HEK293 (cell line): ENCODE measurements at regions not wholly inside any gene's neighbourhood (a gene's known extent, or its start where the extent isn't known, plus 50 kb on each side); places are given as distances from the start of the nearest gene placed in this dataset.

Experiments used
- CTCF ChIP-seq: fragments of 450-650 bp; formaldehyde crosslinking; IDR thresholded peaks from 2 replicates; pipeline ENCODE4 v1.5.1; 2016; ENCODE audit warnings: missing biosample characterization, missing genetic modification characterization
- HOXA7 ChIP-seq: sonication (generic); formaldehyde crosslinking; IDR thresholded peaks from 2 replicates; pipeline ENCODE4 v1.8.1; 2022; ENCODE audit warnings: missing genetic modification reagents, borderline replicate concordance
- KLF8 ChIP-seq: fragments of 450-650 bp; formaldehyde crosslinking; IDR thresholded peaks from 2 replicates; pipeline ENCODE4 v1.5.1; 2016; ENCODE audit warnings: missing biosample characterization, missing genetic modification characterization
- KLF9 ChIP-seq: fragments of 450-650 bp; formaldehyde crosslinking; IDR thresholded peaks from 2 replicates; pipeline ENCODE4 v1.5.1; 2016; ENCODE audit warnings: missing biosample characterization, missing genetic modification characterization, low read depth
- PBX3 ChIP-seq: sonication (generic); formaldehyde crosslinking; IDR thresholded peaks from 2 replicates; pipeline ENCODE4 v1.8.1; 2022; ENCODE audit warnings: mild to moderate bottlenecking, moderate library complexity, missing genetic modification reagents
- REST ChIP-seq: fragments of 450-650 bp; formaldehyde crosslinking; IDR thresholded peaks from 2 replicates; pipeline ENCODE4 v1.5.1; 2016; ENCODE audit warnings: missing biosample characterization, missing genetic modification characterization
- YY1 ChIP-seq: fragments of 450-650 bp; formaldehyde crosslinking; IDR thresholded peaks from 2 replicates; pipeline ENCODE4 v1.5.1; 2018; ENCODE audit warnings: missing biosample characterization, missing genetic modification characterization
- ZBTB49 ChIP-seq: fragments of 450-650 bp; formaldehyde crosslinking; IDR thresholded peaks from 2 replicates; pipeline ENCODE4 v1.5.1; 2016; ENCODE audit warnings: missing biosample characterization, missing genetic modification characterization, low read depth
- ZNF10 ChIP-seq: fragments of 450-650 bp; formaldehyde crosslinking; IDR thresholded peaks from 2 replicates; pipeline ENCODE4 v1.5.1; 2017; ENCODE audit warnings: missing biosample characterization, missing genetic modification characterization
- ZNF132 ChIP-seq: fragments of 450-650 bp; formaldehyde crosslinking; IDR thresholded peaks from 2 replicates; pipeline ENCODE4 v1.5.1; 2017; ENCODE audit warnings: missing biosample characterization, missing genetic modification characterization, borderline replicate concordance
- ZNF223 ChIP-seq: fragments of 450-650 bp; formaldehyde crosslinking; IDR thresholded peaks from 2 replicates; pipeline ENCODE4 v1.5.1; 2016; ENCODE audit warnings: missing biosample characterization, missing genetic modification characterization
- ZNF391 ChIP-seq: fragments of 450-650 bp; formaldehyde crosslinking; IDR thresholded peaks from 2 replicates; pipeline ENCODE4 v1.5.1; 2016; ENCODE audit warnings: low read depth, missing biosample characterization, missing genetic modification characterization, borderline replicate concordance
- ZNF645 ChIP-seq: fragments of 450-650 bp; formaldehyde crosslinking; IDR thresholded peaks from 2 replicates; pipeline ENCODE4; 2016; ENCODE audit warnings: missing biosample characterization, missing genetic modification characterization

- TF ChIP-seq ZNF132: no peak
- no peak for TF ChIP-seq ZNF645 (tag by site-specific recombination)
- no peak for TF ChIP-seq KLF9 (tag by site-specific recombination)
- TF ChIP-seq REST (tag by site-specific recombination): no peak
- TF ChIP-seq KLF8 (tag by site-specific recombination): no peak
- TF ChIP-seq PBX3 (CRISPR knock-in tag): no peak
- no peak for TF ChIP-seq YY1 (tag by site-specific recombination)
- TF ChIP-seq ZBTB49 (tag by site-specific recombination): no peak
- TF ChIP-seq ZNF10 (tag by site-specific recombination): no peak
- TF ChIP-seq HOXA7 (CRISPR knock-in tag): no peak
- TF ChIP-seq ZNF223 (tag by site-specific recombination): no peak
- TF ChIP-seq ZNF391 (tag by site-specific recombination): no peak
- no peak for TF ChIP-seq CTCF
Measured at GRCh38 chr5:142242272-142242671, 82.5 kb downstream of the SPRY4 start.
